GM19239 (cell line): ENCODE measurements at regions not wholly inside any gene's neighbourhood (a gene's known extent, or its start where the extent isn't known, plus 50 kb on each side); places are given as distances from the start of the nearest gene placed in this dataset.
"Not testable (repeated sequence)": the region's sequence is repeated elsewhere in the genome, so short reads cannot be mapped to it uniquely, and the experiment has no call there.

ENCODE experiments used
- DNase-seq: peaks from one replicate; pipeline ENCODE4 v3.0.0; 2011; ENCODE audit warnings: low spot score; ENCODE audit not compliant: insufficient read length
- FAIRE-seq: peaks from 2 replicates; lab custom pipeline; 2011; peaks lifted over from hg19 to GRCh38; lab: Jason Lieb, UNC

GRCh38 chr2:129908721-129909373 lies 70.6 kb upstream of the RAB6C start:
- FAIRE-seq (no peak), DNase-seq (no peak)

- DNase-seq (no peak), FAIRE-seq (no peak)
These were observed 69.6 kb upstream of the RAB6C start for GRCh38 chr2:129909651-129910418.

DNA sequence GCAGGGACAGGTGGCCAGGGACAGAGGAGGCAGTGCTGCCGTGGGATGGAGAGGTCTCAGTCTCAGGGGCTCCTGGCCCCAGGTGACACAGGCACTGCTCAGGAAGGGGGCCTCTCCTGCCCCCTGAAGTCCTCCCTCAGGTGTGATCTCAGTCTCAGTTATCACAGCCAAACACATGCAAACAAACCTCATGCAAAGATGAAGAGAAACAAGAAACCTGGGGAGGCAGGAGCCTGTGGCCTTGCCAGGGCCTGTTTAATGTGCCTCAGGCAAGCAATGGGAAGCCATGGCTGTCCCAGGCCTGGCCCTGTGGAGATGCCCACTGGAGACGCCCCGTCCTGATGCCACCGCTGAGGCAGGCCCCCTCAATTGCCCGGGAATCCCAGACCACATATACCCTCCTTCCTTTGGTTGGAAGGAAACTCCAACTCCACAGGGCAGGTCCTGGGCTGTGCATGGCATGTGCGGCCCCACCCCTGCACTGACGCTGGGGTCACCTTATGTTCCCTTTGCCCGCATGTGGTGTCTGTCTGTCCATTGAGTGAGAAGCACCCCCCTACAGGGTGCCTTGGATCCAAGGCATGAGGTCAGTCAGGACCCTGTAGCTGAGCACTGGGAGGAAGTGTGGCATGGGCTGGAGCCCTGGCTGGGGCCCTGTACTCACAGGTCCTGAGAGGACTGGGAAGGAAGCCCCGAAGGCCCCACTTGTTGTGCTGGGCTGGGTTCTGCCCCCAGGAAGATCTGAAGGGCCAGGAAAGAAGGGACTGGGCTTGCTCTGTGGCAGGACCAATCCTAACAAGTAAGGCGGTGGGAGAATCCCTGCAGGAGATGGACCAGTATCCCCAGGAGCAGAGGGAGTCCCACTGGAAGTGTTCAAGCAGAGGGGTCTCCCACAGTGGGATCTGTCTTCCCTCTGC lies 68.8 kb upstream of the RAB6C start:
- no peak for FAIRE-seq
- no peak for DNase-seq

DNA sequence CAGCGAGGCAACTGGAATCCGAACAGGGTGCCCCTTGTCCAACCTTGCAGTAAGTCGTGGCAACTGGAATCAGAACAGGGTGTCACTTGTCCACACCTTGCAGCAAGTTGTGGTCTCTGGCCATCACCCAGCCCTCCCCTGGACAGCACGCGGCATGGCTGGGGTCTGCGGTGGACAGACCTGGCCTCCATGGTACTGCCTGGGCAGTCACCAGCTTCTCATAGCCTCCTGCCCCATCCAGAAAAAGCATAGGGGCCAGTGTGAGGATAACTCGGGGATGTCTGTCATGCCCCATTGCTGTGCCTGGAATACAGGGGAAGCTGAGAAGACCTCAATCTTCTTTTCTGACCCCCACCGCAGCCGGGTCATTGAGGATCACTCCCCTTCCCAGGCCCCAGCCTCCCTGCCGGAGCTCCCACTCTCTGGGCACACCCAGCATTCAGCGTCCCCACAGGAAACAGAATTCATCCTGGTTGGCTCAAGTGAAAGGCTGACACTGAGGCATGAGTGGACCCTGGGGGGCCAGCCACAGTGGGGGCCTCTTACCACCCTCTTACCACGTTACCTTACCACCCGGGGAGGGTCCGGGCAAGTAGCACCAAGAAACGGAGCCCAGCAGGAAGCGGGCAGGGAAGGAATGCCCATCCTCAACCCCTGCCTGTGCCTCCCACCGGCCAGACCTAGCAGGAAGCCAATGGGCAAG lies 68.0 kb upstream of the RAB6C start:
- FAIRE-seq (no peak), DNase-seq (no peak)

DNA sequence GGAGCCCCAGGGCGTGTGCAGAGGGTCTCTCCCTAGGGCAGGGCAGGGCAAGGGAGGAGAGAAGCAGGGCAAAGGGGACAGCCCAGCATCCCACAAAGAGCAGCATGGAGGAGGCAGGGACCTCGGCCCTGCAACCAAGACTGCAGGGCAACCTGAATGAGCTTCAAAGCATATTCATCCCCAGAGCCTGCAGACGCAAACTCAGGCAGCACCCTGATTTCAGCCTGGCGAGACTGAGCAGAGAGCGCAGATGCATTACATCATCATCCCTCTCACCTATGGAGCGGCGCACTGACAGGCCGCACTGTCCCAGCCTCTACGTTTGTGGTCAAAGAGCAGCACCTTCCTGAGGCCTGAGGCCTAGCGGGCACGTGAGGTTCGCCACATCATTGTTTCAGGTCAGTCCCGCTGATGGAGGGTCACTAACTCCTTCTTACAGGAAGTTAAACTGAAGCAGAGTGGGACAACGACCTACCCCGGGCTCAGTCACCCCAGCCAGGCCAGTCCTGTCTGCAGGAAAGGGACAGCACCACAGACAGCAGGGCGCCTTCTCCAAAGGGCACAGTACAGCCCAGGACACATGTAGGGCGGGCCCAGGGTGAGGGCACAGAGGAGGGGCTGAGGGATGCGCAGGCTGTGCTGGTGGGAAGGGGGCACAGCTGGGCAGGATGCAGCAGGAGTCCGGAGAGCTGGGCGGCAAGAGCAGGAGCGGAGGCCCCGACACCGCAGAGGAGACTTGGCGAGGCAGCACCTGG lies 67.2 kb upstream of the RAB6C start:
- FAIRE-seq: no peak
- DNase-seq: no peak

GRCh38 chr2:129912871-129913694 lies 66.4 kb upstream of the RAB6C start:
- no peak for DNase-seq
- FAIRE-seq: no peak

- no peak for DNase-seq
- no peak for FAIRE-seq
These were observed 65.6 kb upstream of the RAB6C start for GRCh38 chr2:129913695-129914495.

GRCh38 chr2:129914538-129915302 lies 64.7 kb upstream of the RAB6C start:
- FAIRE-seq (no peak), DNase-seq (no peak)

DNA sequence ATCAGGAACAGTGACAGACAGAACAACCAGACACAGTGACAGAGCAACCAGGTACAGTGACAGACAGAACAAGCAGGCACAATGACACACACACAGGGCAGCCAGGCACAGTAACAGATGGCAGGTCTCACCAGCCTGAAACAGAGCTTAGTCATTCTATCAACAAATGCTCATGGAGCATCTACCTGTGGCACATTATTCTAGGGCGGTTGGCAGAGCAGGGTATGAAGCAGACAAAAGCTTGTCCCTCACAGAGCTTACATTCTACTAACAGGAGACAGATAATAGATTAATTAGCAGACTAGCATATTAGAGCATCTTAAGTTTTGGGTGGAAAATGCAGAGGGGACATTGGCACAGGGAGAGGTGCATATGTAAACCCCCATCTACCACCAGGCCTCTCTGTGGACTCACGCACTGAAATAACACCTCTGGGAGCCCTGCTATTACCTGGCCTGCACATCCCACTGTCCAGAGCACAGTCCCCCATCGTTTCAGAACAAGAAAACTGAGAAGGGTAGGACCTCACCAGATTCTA lies 64.1 kb upstream of the RAB6C start:
- no peak for DNase-seq

GRCh38 chr2:129918604-129919003 lies 60.9 kb upstream of the RAB6C start:
- FAIRE-seq (no peak), DNase-seq (no peak)

More for the DNA sequence above, 64.1 kb upstream of the RAB6C start:
- FAIRE-seq: no peak

- FAIRE-seq (no peak), DNase-seq (no peak)
These were observed 56.7 kb upstream of the RAB6C start for GRCh38 chr2:129922571-129923264.

GRCh38 chr2:129923265-129924091 lies 56.0 kb upstream of the RAB6C start:
- FAIRE-seq: peak; percentile 95

DNA sequence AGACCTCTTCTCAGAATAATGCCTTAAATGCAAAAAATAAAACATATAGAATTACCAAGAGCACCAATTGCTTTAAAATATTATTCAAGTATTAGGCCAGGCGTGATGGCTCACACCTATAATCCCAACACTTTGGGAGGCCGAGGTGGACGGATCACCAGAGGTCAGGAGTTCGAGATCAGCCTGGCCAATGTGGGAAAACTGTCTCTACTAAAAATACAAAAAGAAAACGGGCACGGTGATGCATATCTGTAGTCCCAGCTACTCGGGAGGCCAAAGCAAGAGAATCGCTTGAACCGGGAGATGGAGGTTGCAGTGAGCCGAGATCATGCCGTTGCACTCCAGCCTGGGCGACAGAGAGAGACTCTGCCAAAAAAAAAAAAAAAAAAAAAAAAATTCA lies 55.4 kb upstream of the RAB6C start:
- not testable (repeated sequence) for DNase-seq, FAIRE-seq

More at GRCh38 chr2:129923265-129924091, 56.0 kb upstream of the RAB6C start:
- no peak for DNase-seq

DNA sequence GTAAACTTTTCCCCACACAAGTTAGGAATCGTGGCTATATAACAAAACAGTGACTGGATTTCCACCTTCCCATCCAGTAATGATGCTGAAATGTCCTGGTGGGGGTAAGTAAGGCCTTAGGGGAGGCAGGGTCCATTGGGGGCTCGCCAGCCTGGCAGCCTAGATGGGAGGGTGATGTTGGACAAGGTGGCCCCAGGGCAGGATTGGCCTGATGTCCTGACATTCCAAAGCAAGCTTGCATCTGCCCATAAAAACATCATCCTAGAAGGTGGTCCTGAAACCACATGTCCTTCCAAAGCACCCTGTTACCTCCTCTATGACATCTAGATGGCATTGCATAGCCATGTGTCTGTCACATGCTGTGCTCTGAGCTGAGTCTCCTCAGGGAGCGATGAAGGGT lies 54.1 kb upstream of the RAB6C start:
- no peak for FAIRE-seq
- DNase-seq: no peak

- no peak for DNase-seq
- FAIRE-seq: no peak
These were observed 51.8 kb upstream of the RAB6C start for GRCh38 chr2:129927696-129928095.
